Breast epithelium (tissue), 4 donors: ENCODE measurements at regions not wholly inside any gene's neighbourhood (a gene's known extent, or its start where the extent isn't known, plus 50 kb on each side); places are given as distances from the start of the nearest gene placed in this dataset.

Source experiments
- DNase-seq, 2 donors: peaks; one replicate each; pipeline ENCODE4 v3.0.0-alpha.2; 2019; ENCODE audit warnings: low spot score in 2 of 2
- H3K27ac ChIP-seq, 2 donors: fragments of 200-600 bp; sonication (generic) in 1 of 2; one replicate each; pipeline ENCODE4 v1.5.1; 2016 to 2019; ENCODE audit warnings: mild to moderate bottlenecking in 1 of 2
- H3K27me3 ChIP-seq, 2 donors: fragments of 200-600 bp; sonication (generic) in 1 of 2; one replicate each; pipeline versions ENCODE4 v1.5.1 to v1.6.0; 2017 to 2019; ENCODE audit warnings: control low read depth in 1 of 2, mild to moderate bottlenecking in 1 of 2
- H3K36me3 ChIP-seq: fragments of 200-600 bp; one replicate; pipeline ENCODE4 v1.5.1; 2019
- H3K4me1 ChIP-seq, 2 donors: fragments of 200-600 bp; sonication (generic); one replicate each; pipeline ENCODE4 v1.5.1; 2016 to 2019; ENCODE audit warnings: control low read depth in 1 of 2
- H3K4me3 ChIP-seq, 3 donors: fragments of 200-600 bp; sonication (generic); 1 replicate in 2 of 3; 2 replicates in 1 of 3; pipeline ENCODE4 v1.5.1; 2016 to 2019; ENCODE audit warnings: mild to moderate bottlenecking in 3 of 3, moderate library complexity in 2 of 3
- H3K9me3 ChIP-seq, 2 donors: fragments of 200-600 bp; sonication (generic) in 1 of 2; one replicate each; pipeline ENCODE4 v1.5.1; 2016 to 2019; ENCODE audit warnings: control low read depth in 1 of 2
- CTCF ChIP-seq, 3 donors: fragments of 450-650 bp; IDR thresholded peaks; one replicate each; pipeline ENCODE4 v1.5.1; 2016 to 2017; ENCODE audit warnings: antibody characterized with exemption in 3 of 3, mild to moderate bottlenecking in 3 of 3, moderate library complexity in 3 of 3
- POLR2A ChIP-seq: fragments of 450-650 bp; IDR thresholded peaks from one replicate; pipeline ENCODE4 v1.6.1; 2016; ENCODE audit warnings: antibody characterized with exemption, mild to moderate bottlenecking, moderate library complexity
- POLR2AphosphoS5 ChIP-seq, 3 donors: sonication (generic); formaldehyde crosslinking; IDR thresholded peaks; one replicate each; pipeline ENCODE4 v1.6.1; 2017; ENCODE audit warnings: antibody characterized with exemption in 3 of 3
- intact Hi-C: fragments of 100-400 bp; cut with DNase I; formaldehyde crosslinking; loops from one replicate; pipeline ENCODE4 v1.15.1; 2023; ENCODE audit warnings: low total_unique reads

- Histone ChIP-seq H3K4me1 (no peaks in the 10 kb centered on the region), H3K27me3 (no peaks in the 10 kb centered on the region), H3K27ac (no peak overlapping the region), H3K4me3 (no peak overlapping the region), H3K36me3 (no peaks in the 10 kb centered on the region), H3K9me3 (no peaks in the 10 kb centered on the region)
- no peak for TF ChIP-seq POLR2A
- no peak for TF ChIP-seq POLR2AphosphoS5 (IDR thresholded peaks at IDR 0.05)
- no peak for TF ChIP-seq CTCF (IDR thresholded peaks at IDR 0.05)
- DNase-seq, result no peak
- intact Hi-C loops, result loop anchor here (5.0 kb wide), 1 partner anchor 172 kb away; no protein-coding TSS in a partner anchor
Observed at GRCh38 chr20:24738981-24739633, 210.0 kb upstream of the CST7 start.

DNA sequence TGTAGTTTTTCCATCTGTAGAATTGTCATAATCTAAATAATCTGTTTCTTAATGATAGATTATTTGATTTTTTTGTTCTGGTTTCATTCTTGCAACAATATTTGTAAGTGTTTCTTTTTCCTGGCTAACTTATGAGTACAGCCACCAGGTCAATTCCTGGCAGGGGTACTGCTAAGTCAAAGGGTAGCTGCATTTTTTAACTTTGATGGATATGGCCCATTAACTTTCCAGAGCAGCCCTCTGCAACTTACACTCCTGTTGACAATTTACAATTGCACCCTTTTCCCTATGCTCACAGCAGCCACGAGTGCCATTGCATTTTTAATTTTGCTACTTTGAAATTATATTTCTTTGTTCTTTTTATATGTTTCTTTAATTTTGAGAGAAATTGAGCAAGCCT, 209.3 kb upstream of the CST7 start:
- Histone ChIP-seq H3K27me3 (no peaks in the 10 kb centered on the region), H3K4me3 (no peak overlapping the region), H3K27ac (no peak overlapping the region), H3K36me3 (no peaks in the 10 kb centered on the region), H3K4me1 (no peaks in the 10 kb centered on the region), H3K9me3 (no peaks in the 10 kb centered on the region)
- intact Hi-C loops, result loop anchor here (5.0 kb wide), 1 partner anchor 172 kb away; no protein-coding TSS in a partner anchor
- TF ChIP-seq POLR2AphosphoS5 (IDR thresholded peaks at IDR 0.05), result no peak
- TF ChIP-seq POLR2A, result no peak
- TF ChIP-seq CTCF (IDR thresholded peaks at IDR 0.05), result no peak
- no peak for DNase-seq

- Histone ChIP-seq H3K27ac (no peak overlapping the region), H3K4me1 (no peaks in the 10 kb centered on the region), H3K36me3 (no peaks in the 10 kb centered on the region), H3K4me3 (no peak overlapping the region), H3K27me3 (no peaks in the 10 kb centered on the region), H3K9me3 (no peaks in the 10 kb centered on the region)
- TF ChIP-seq POLR2A (no peak), POLR2AphosphoS5 (IDR thresholded peaks at IDR 0.05) (no peak), CTCF (IDR thresholded peaks at IDR 0.05) (no peak)
- DNase-seq, result no peak
- intact Hi-C loops, result no loop called here
Observed at GRCh38 chr20:24741493-24742072, 207.5 kb upstream of the CST7 start.

- H3K4me1 ChIP-seq, result no peaks in the 10 kb centered on the region
- no peak for DNase-seq
- no peaks in the 10 kb centered on the region for H3K9me3 ChIP-seq
- TF ChIP-seq CTCF (IDR thresholded peaks at IDR 0.05) (no peak), POLR2AphosphoS5 (IDR thresholded peaks at IDR 0.05) (no peak), POLR2A (no peak)
- H3K27ac ChIP-seq, result no peak overlapping the region
- no peaks in the 10 kb centered on the region for H3K27me3 ChIP-seq
- intact Hi-C loops, result no loop called here
- H3K36me3 ChIP-seq, result no peaks in the 10 kb centered on the region
- H3K4me3 ChIP-seq, result no peak overlapping the region
Observed at GRCh38 chr20:24742436-24742835, 206.6 kb upstream of the CST7 start.

- intact Hi-C loops, result no loop called here
- Histone ChIP-seq H3K9me3 (no peaks in the 10 kb centered on the region), H3K4me1 (no peaks in the 10 kb centered on the region), H3K27ac (no peak overlapping the region), H3K36me3 (no peaks in the 10 kb centered on the region), H3K4me3 (no peak overlapping the region), H3K27me3 (no peaks in the 10 kb centered on the region)
- DNase-seq, result no peak
- TF ChIP-seq POLR2A (no peak), POLR2AphosphoS5 (IDR thresholded peaks at IDR 0.05) (no peak), CTCF (IDR thresholded peaks at IDR 0.05) (no peak)
Observed at GRCh38 chr20:24742989-24743388, 206.1 kb upstream of the CST7 start.
